Right lobe of liver (tissue), 4 donors: ENCODE measurements at regions not wholly inside any gene's neighbourhood (a gene's known extent, or its start where the extent isn't known, plus 50 kb on each side); places are given as distances from the start of the nearest gene placed in this dataset.

Experiments used
- CTCF ChIP-seq, 4 donors: fragments of 200-600 bp in 3 of 4; fragments of 450-650 bp in 1 of 4; IDR thresholded peaks; one replicate each; pipeline versions ENCODE4 v1.5.1 to v1.8.0; 2016 to 2022; ENCODE audit warnings: antibody characterized with exemption in 4 of 4, mild to moderate bottlenecking in 2 of 4
- POLR2A ChIP-seq: fragments of 450-650 bp; IDR thresholded peaks from one replicate; pipeline ENCODE4 v1.6.1; 2017; ENCODE audit warnings: antibody characterized with exemption, mild to moderate bottlenecking
- donor health status: DM: no; HTN: no; CAD: no.
- donor health status: DM: no; HTN: no; CAD: no.
- donor health status: DM: no; HTN: yes; CAD: no.

- TF ChIP-seq POLR2A (no peak), CTCF (IDR thresholded peaks at IDR 0.05) (no peak)
Observed at GRCh38 chr22:46030231-46030880, 53.4 kb upstream of the WNT7B start.
